ENCODE measurements at regions not wholly inside any gene's neighbourhood (a gene's known extent, or its start where the extent isn't known, plus 50 kb on each side); places are given as distances from the start of the nearest gene placed in this dataset.

DNA sequence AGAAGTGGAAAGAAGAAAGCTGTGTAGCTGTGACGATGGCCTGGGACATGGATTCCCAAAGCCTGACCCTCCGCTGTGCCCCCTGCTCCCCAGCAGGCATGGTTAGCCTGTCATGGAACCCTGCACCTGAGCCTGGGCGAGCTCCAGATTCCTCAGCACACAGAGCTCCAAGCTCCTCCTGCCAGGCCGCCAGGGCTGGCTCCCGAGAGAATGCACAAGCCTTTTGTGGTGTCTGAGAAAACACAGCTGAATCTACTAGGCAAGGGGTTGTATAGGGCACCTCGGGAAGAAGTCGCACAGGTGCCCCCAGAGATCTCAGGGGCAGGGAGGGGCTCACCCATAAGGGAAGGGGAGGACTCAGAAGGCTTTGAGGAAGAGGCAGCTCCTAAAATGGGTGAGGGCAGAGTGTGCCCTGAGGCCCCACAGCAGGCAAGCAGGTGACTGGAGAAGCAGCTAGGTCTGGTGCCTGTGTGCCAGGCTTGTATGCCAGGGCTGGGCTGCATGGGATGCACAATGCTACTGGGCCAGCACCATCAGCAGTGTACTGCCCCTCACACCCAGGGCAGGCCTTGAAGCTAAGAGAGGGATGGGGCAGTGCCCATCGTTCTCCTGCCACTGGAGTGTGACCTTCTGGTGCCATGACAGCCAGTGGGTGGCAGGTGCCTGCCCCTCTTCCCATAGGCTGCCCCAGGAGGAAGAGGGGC, 64.3 kb upstream of the CD93 start (continued):
- TF ChIP-seq, protein P1, sequence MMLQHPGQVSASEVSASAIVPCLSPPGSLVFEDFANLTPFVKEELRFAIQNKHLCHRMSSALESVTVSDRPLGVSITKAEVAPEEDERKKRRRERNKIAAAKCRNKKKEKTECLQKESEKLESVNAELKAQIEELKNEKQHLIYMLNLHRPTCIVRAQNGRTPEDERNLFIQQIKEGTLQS (IDR thresholded peaks at IDR 0.05), result no peak
- TF ChIP-seq, protein P1 (CRISPR knock-in tag; conservative IDR thresholded peaks at IDR 0.05), result no peak
- TF ChIP-seq ZFP1 (CRISPR knock-in tag; IDR thresholded peaks at IDR 0.05), result no peak
- TF ChIP-seq, protein P2, sequence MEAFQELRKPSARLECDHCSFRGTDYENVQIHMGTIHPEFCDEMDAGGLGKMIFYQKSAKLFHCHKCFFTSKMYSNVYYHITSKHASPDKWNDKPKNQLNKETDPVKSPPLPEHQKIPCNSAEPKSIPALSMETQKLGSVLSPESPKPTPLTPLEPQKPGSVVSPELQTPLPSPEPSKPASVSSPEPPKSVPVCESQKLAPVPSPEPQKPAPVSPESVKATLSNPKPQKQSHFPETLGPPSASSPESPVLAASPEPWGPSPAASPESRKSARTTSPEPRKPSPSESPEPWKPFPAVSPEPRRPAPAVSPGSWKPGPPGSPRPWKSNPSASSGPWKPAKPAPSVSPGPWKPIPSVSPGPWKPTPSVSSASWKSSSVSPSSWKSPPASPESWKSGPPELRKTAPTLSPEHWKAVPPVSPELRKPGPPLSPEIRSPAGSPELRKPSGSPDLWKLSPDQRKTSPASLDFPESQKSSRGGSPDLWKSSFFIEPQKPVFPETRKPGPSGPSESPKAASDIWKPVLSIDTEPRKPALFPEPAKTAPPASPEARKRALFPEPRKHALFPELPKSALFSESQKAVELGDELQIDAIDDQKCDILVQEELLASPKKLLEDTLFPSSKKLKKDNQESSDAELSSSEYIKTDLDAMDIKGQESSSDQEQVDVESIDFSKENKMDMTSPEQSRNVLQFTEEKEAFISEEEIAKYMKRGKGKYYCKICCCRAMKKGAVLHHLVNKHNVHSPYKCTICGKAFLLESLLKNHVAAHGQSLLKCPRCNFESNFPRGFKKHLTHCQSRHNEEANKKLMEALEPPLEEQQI (IDR thresholded peaks at IDR 0.05), result no peak
- no peak for TF ChIP-seq XRCC4 (IDR thresholded peaks at IDR 0.05; ENCODE audit: extremely low read depth, insufficient read depth, insufficient read length)
- TF ChIP-seq NFYB (IDR thresholded peaks at IDR 0.05; ENCODE audit: extremely low read depth, insufficient read length), result no peak
- no peak for TF ChIP-seq HNRNPL (IDR thresholded peaks at IDR 0.05; ENCODE audit: low read depth, low read length)
- TF ChIP-seq DMBX1 (CRISPR knock-in tag; IDR thresholded peaks at IDR 0.05; ENCODE audit: borderline replicate concordance), result no peak; the same call in 1 of the 2 replicates
- TF ChIP-seq SMAD2 (IDR thresholded peaks at IDR 0.05; ENCODE audit: low read depth, low read length), result no peak
- TF ChIP-seq, protein P3, sequence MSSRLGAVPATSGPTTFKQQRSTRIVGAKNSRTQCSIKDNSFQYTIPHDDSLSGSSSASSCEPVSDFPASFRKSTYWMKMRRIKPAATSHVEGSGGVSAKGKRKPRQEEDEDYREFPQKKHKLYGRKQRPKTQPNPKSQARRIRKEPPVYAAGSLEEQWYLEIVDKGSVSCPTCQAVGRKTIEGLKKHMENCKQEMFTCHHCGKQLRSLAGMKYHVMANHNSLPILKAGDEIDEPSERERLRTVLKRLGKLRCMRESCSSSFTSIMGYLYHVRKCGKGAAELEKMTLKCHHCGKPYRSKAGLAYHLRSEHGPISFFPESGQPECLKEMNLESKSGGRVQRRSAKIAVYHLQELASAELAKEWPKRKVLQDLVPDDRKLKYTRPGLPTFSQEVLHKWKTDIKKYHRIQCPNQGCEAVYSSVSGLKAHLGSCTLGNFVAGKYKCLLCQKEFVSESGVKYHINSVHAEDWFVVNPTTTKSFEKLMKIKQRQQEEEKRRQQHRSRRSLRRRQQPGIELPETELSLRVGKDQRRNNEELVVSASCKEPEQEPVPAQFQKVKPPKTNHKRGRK (tag; IDR thresholded peaks at IDR 0.05), result no peak
- TF ChIP-seq, protein P4, sequence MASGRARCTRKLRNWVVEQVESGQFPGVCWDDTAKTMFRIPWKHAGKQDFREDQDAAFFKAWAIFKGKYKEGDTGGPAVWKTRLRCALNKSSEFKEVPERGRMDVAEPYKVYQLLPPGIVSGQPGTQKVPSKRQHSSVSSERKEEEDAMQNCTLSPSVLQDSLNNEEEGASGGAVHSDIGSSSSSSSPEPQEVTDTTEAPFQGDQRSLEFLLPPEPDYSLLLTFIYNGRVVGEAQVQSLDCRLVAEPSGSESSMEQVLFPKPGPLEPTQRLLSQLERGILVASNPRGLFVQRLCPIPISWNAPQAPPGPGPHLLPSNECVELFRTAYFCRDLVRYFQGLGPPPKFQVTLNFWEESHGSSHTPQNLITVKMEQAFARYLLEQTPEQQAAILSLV (tag; IDR thresholded peaks at IDR 0.05), result no peak
- TF ChIP-seq POLR2G (IDR thresholded peaks at IDR 0.05; ENCODE audit: low read depth, low read length), result 0 out of 2 replicates have a peak, but pooled peaks have one; percentile 34
- TF ChIP-seq SLC30A9 (CRISPR knock-in tag; IDR thresholded peaks at IDR 0.05), result no peak
- 0 out of 2 replicates have a peak, but pooled peaks have one; percentile 20 for TF ChIP-seq GATAD2A (IDR thresholded peaks at IDR 0.05)
- TF ChIP-seq PURB (CRISPR knock-in tag; IDR thresholded peaks at IDR 0.05; ENCODE audit: low read depth), result no peak
- no peak for TF ChIP-seq NR2C1 (IDR thresholded peaks at IDR 0.05)
- peak; percentile 35 for TF ChIP-seq NR2C1 (tag; IDR thresholded peaks at IDR 0.05)
- TF ChIP-seq, protein P5, sequence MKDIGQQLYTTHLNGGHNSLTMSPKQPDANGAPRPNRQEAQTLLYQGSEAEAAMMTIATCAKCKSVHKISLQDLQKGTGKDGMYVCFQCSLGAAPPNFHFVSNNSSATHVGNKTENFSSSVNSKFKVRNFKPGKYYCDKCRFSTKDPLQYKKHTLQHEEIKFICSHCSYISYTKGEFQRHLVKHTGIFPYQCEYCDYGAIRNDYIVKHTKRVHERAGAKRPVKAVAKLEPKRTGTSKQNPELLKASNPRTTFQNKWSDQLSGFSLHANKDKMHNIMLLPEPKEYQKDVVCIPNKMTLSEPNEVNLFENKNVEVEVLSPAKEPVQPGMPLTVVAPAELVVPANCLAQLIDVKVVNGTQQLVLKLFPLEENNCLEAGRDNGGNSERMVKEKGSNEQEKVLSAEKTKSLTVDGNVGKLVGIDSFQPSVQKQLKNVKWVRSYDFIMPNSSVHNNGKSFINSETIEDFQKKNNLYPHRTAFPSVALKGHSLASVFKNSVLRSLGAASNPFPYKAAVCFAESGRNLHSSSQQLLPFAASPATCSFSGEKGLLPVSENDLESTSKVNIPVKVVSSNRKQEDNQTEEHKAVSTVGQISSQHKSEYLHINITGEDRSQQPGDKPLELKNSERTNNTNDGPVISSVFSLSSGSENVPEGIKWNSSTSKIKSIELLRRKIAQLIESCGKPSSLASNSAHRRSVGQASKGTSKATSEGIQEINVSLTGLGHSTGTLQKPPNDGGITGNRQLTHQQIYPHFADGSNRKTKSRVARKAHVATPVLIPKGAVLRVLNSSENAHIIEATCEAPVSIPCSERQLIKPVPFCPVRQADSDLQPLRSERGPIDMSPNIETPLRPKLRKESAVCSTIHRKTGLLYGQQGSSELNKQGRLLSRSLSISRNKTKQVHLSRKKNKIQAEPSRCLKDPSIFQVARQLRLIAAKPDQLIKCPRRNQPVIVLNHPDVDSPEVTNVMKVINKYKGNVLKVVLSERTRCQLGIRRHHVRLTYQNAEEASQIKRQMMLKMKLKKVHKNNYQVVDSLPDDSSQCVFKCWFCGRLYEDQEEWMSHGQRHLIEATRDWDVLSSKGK (CRISPR knock-in tag; IDR thresholded peaks at IDR 0.05), result no peak
- peak; percentile 50; the same call in 1 of the 2 replicates for TF ChIP-seq RBFOX2 (IDR thresholded peaks at IDR 0.05; ENCODE audit: low read depth, low read length)
- no peak for TF ChIP-seq CBFA2T3 (IDR thresholded peaks at IDR 0.05)
